ENCODE measurements at regions not wholly inside any gene's neighbourhood (a gene's known extent, or its start where the extent isn't known, plus 50 kb on each side); places are given as distances from the start of the nearest gene placed in this dataset.

GRCh38 chr10:29132551-29133111, 156.2 kb upstream of the LYZL1 start:
- H3F3A ChIP-seq (ENCODE audit: insufficient read depth, low read length) = no peaks in the 10 kb centered on the region
- no peaks in the 10 kb centered on the region for H3K79me2 ChIP-seq (ENCODE audit: insufficient read depth, low read length)
- H3K27me3 ChIP-seq (ENCODE audit: insufficient read depth, low read length) = no peaks in the 10 kb centered on the region
- no peak overlapping the region for H2AFZ ChIP-seq (ENCODE audit: low read length)
- H3K9me3 ChIP-seq (ENCODE audit: low read length) = no peaks in the 10 kb centered on the region
- H3K27ac ChIP-seq (ENCODE audit: low read depth, low read length, poor library complexity, severe bottlenecking) = no peak overlapping the region
- TF ChIP-seq CTCF (IDR thresholded peaks at IDR 0.05; ENCODE audit: low read length) = no peak
- no peak for TF ChIP-seq EZH2 (IDR thresholded peaks at IDR 0.05; ENCODE audit: borderline replicate concordance, low read length)
- no peak overlapping the region for H3K9ac ChIP-seq (ENCODE audit: low read length)
- no peak overlapping the region for H3K4me3 ChIP-seq (ENCODE audit: low read depth, low read length, poor library complexity, severe bottlenecking)
- no peaks in the 10 kb centered on the region for H3K36me3 ChIP-seq (ENCODE audit: insufficient read depth, low read length)
- no peaks in the 10 kb centered on the region for H4K20me1 ChIP-seq (ENCODE audit: insufficient read depth, low read length)
- H3K4me1 ChIP-seq (ENCODE audit: insufficient read depth, low read length, severe bottlenecking) = no peaks in the 10 kb centered on the region
- H3K4me2 ChIP-seq (ENCODE audit: low read length) = no peak overlapping the region
- no peaks in the 10 kb centered on the region for H3K9me2 ChIP-seq (ENCODE audit: low read depth, low read length)

GRCh38 chr10:29135337-29135736, 153.5 kb upstream of the LYZL1 start:
- Histone ChIP-seq H3K36me3 (ENCODE audit: insufficient read depth, low read length) (no peaks in the 10 kb centered on the region), H3K4me1 (ENCODE audit: insufficient read depth, low read length, severe bottlenecking) (no peaks in the 10 kb centered on the region), H3K79me2 (ENCODE audit: insufficient read depth, low read length) (no peaks in the 10 kb centered on the region), H3K27ac (ENCODE audit: low read depth, low read length, poor library complexity, severe bottlenecking) (no peak overlapping the region), H3F3A (ENCODE audit: insufficient read depth, low read length) (no peaks in the 10 kb centered on the region), H3K9me2 (ENCODE audit: low read depth, low read length) (no peaks in the 10 kb centered on the region), H3K9me3 (ENCODE audit: low read length) (no peaks in the 10 kb centered on the region), H3K4me3 (ENCODE audit: low read depth, low read length, poor library complexity, severe bottlenecking) (no peak overlapping the region), H3K27me3 (ENCODE audit: insufficient read depth, low read length) (no peaks in the 10 kb centered on the region), H3K4me2 (ENCODE audit: low read length) (no peak overlapping the region), H3K9ac (ENCODE audit: low read length) (no peak overlapping the region), H2AFZ (ENCODE audit: low read length) (no peak overlapping the region), H4K20me1 (ENCODE audit: insufficient read depth, low read length) (no peaks in the 10 kb centered on the region)
- no peak for TF ChIP-seq EZH2 (IDR thresholded peaks at IDR 0.05; ENCODE audit: borderline replicate concordance, low read length)
- TF ChIP-seq CTCF (IDR thresholded peaks at IDR 0.05; ENCODE audit: low read length) = no peak

GRCh38 chr10:29136411-29136810, 152.5 kb upstream of the LYZL1 start:
- no peak overlapping the region for H3K27ac ChIP-seq (ENCODE audit: low read depth, low read length, poor library complexity, severe bottlenecking)
- no peaks in the 10 kb centered on the region for H3K27me3 ChIP-seq (ENCODE audit: insufficient read depth, low read length)
- H3K9ac ChIP-seq (ENCODE audit: low read length) = no peak overlapping the region
- H3K9me2 ChIP-seq (ENCODE audit: low read depth, low read length) = no peaks in the 10 kb centered on the region
- H3F3A ChIP-seq (ENCODE audit: insufficient read depth, low read length) = no peaks in the 10 kb centered on the region
- no peaks in the 10 kb centered on the region for H3K9me3 ChIP-seq (ENCODE audit: low read length)
- H3K4me1 ChIP-seq (ENCODE audit: insufficient read depth, low read length, severe bottlenecking) = no peaks in the 10 kb centered on the region
- no peak for TF ChIP-seq CTCF (IDR thresholded peaks at IDR 0.05; ENCODE audit: low read length)
- no peak for TF ChIP-seq EZH2 (IDR thresholded peaks at IDR 0.05; ENCODE audit: borderline replicate concordance, low read length)
- no peaks in the 10 kb centered on the region for H4K20me1 ChIP-seq (ENCODE audit: insufficient read depth, low read length)
- no peaks in the 10 kb centered on the region for H3K79me2 ChIP-seq (ENCODE audit: insufficient read depth, low read length)
- no peak overlapping the region for H2AFZ ChIP-seq (ENCODE audit: low read length)
- H3K4me2 ChIP-seq (ENCODE audit: low read length) = no peak overlapping the region
- no peaks in the 10 kb centered on the region for H3K36me3 ChIP-seq (ENCODE audit: insufficient read depth, low read length)
- no peak overlapping the region for H3K4me3 ChIP-seq (ENCODE audit: low read depth, low read length, poor library complexity, severe bottlenecking)

All from OCI-LY1 (cell line).